Thyroid gland (tissue), 4 donors: ENCODE measurements at regions not wholly inside any gene's neighbourhood (a gene's known extent, or its start where the extent isn't known, plus 50 kb on each side); places are given as distances from the start of the nearest gene placed in this dataset.

Experiments used
- CTCF ChIP-seq, 6 experiments: fragments of 200-600 bp in 3 of 6; fragments of 450-650 bp in 3 of 6; sonication (generic) in 3 of 6; IDR thresholded peaks; one replicate each; pipeline ENCODE4 v1.5.1; 2016 to 2019; ENCODE audit warnings: antibody characterized with exemption in 6 of 6, mild to moderate bottlenecking in 2 of 6, inconsistent platforms in 1 of 6, moderate library complexity in 1 of 6
- POLR2A ChIP-seq, 2 donors: fragments of 450-650 bp; IDR thresholded peaks; one replicate each; pipeline ENCODE4 v1.6.1; 2017; ENCODE audit warnings: antibody characterized with exemption in 2 of 2, mild to moderate bottlenecking in 2 of 2, moderate library complexity in 1 of 2

GRCh38 chr13:78827471-78827870 is 168.5 kb upstream of the OBI1 start:
- TF ChIP-seq CTCF (IDR thresholded peaks at IDR 0.05) (no peak), POLR2A (IDR thresholded peaks at IDR 0.05) (no peak)
